Lower leg skin (tissue), 4 donors: ENCODE measurements at regions not wholly inside any gene's neighbourhood (a gene's known extent, or its start where the extent isn't known, plus 50 kb on each side); places are given as distances from the start of the nearest gene placed in this dataset.
"Not testable (repeated sequence)": the region's sequence is repeated elsewhere in the genome, so short reads cannot be mapped to it uniquely, and the experiment has no call there.

Experiments used
- DNase-seq, 2 donors: peaks; one replicate each; pipeline ENCODE4 v3.0.0-alpha.2; 2019; ENCODE audit warnings: low spot score in 2 of 2
- H3K4me3 ChIP-seq: fragments of 200-600 bp; sonication (generic); 2 replicates; pipeline ENCODE4 v1.5.1; 2017; ENCODE audit warnings: mild to moderate bottlenecking, low read depth; ENCODE audit not compliant: poor library complexity, severe bottlenecking
- CTCF ChIP-seq, 3 donors: fragments of 450-650 bp; IDR thresholded peaks; one replicate each; pipeline ENCODE4 v1.5.1; 2016; ENCODE audit warnings: antibody characterized with exemption in 3 of 3, mild to moderate bottlenecking in 3 of 3, moderate library complexity in 2 of 3
- POLR2A ChIP-seq, 2 donors: fragments of 450-650 bp; IDR thresholded peaks; one replicate each; pipeline ENCODE4 v1.6.1; 2016 to 2017; ENCODE audit warnings: antibody characterized with exemption in 2 of 2, mild to moderate bottlenecking in 1 of 2, moderate library complexity in 1 of 2
- WGBS, 2 donors: methylation state at CpG; one replicate each; pipeline ENCODE4 v1.1.5; 2018; 5-methylcytosine and 5-hydroxymethylcytosine counted together
- intact Hi-C: fragments of 100-400 bp; cut with DNase I; formaldehyde crosslinking; loops from one replicate; pipeline ENCODE4 v1.15.0; 2023; ENCODE audit warnings: low total_unique reads

- WGBS, 2 donors: 57% methylated on average over 2 of the region's 2 CpGs
- TF ChIP-seq CTCF (IDR thresholded peaks at IDR 0.05): no peak
- TF ChIP-seq POLR2A (IDR thresholded peaks at IDR 0.05): no peak
- intact Hi-C loops: no loop called here
- H3K4me3 ChIP-seq: no peak overlapping the region
- no peak for DNase-seq
These were observed 147.2 kb upstream of the DST start for GRCh38 chr6:56789879-56790278.

- intact Hi-C loops: no loop called here
- DNase-seq: no peak
- WGBS, 2 donors: 77 to 78% methylated on average over 1 of the region's 1 CpG
- H3K4me3 ChIP-seq: no peak overlapping the region
- no peak for TF ChIP-seq POLR2A (IDR thresholded peaks at IDR 0.05)
- TF ChIP-seq CTCF (IDR thresholded peaks at IDR 0.05): no peak
These were observed 146.7 kb upstream of the DST start for GRCh38 chr6:56789342-56789741.

GRCh38 chr6:56787209-56787608 is 144.5 kb upstream of the DST start:
- WGBS, 2 donors: 88 to 96% methylated on average over 1 of the region's 1 CpG
- no peak overlapping the region for H3K4me3 ChIP-seq
- intact Hi-C loops: no loop called here
- TF ChIP-seq CTCF (IDR thresholded peaks at IDR 0.05) (no peak), POLR2A (IDR thresholded peaks at IDR 0.05) (no peak)
- DNase-seq: no peak

- 88 to 92% methylated on average over 1 of the region's 1 CpG for WGBS, 2 donors
- DNase-seq: no peak
- intact Hi-C loops: no loop called here
- H3K4me3 ChIP-seq: no peak overlapping the region
- TF ChIP-seq POLR2A (IDR thresholded peaks at IDR 0.05) (no peak), CTCF (IDR thresholded peaks at IDR 0.05) (no peak)
These were observed 143.6 kb upstream of the DST start for GRCh38 chr6:56786256-56786655.

- DNase-seq, intact Hi-C loops, H3K4me3 ChIP-seq: not testable (repeated sequence)
- 93 to 95% methylated on average over 19 of the region's 19 CpGs for WGBS, 2 donors
These were observed 142.8 kb upstream of the DST start for GRCh38 chr6:56785536-56785935.

- H3K4me3 ChIP-seq, intact Hi-C loops, DNase-seq: not testable (repeated sequence)
- WGBS, 2 donors: 91 to 95% methylated on average over 2 of the region's 2 CpGs
These were observed 137.4 kb upstream of the DST start for GRCh38 chr6:56780109-56780508.

GRCh38 chr6:56778503-56778902 is 135.8 kb upstream of the DST start:
- H3K4me3 ChIP-seq, DNase-seq, intact Hi-C loops: not testable (repeated sequence)
- 78 to 86% methylated on average over 2 of the region's 2 CpGs for WGBS, 2 donors
